ENCODE measurements at regions not wholly inside any gene's neighbourhood (a gene's known extent, or its start where the extent isn't known, plus 50 kb on each side); places are given as distances from the start of the nearest gene placed in this dataset.

DNA sequence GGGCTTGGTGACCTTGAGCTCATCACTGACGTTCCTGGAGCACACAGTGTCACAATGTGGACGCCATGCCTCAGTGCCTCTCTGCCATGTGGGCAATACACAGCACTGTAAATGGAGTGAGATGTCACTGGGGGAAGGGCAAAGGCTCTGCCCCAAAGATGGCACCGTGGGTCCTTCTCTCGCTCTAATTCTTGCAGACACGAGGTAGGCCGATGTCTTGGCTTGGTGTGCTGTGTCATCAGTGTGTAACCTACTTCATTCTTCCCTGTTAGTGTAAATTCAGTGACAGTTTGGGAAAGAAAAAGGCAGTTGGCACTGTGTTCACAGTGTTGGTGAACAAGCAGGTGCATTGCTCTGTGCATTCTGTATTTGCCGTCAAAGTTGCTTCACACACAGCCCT is 309.3 kb upstream of the MYT1L start:
- TF ChIP-seq GABPA (IDR thresholded peaks at IDR 0.05; ENCODE audit: low read depth) (no peak), NR2C2 (IDR thresholded peaks at IDR 0.05; ENCODE audit: borderline replicate concordance, control insufficient read depth, insufficient read length, low read depth) (no peak), POLR2A (IDR thresholded peaks at IDR 0.05; ENCODE audit: low read depth, low read length) (no peak), STAT3 (IDR thresholded peaks at IDR 0.05; ENCODE audit: low read depth, low read length) (no peak), STAT1 (conservative IDR thresholded peaks at IDR 0.05) (no peak), YY1 (IDR thresholded peaks at IDR 0.05; ENCODE audit: low read depth, low read length) (no peak), RCOR1 (conservative IDR thresholded peaks at IDR 0.05; ENCODE audit: low read depth, low read length) (no peak), JUNB (IDR thresholded peaks at IDR 0.05) (no peak), CBX3 (IDR thresholded peaks at IDR 0.05; ENCODE audit: borderline replicate concordance, low read depth) (no peak)
- TF ChIP-seq, protein P1, sequence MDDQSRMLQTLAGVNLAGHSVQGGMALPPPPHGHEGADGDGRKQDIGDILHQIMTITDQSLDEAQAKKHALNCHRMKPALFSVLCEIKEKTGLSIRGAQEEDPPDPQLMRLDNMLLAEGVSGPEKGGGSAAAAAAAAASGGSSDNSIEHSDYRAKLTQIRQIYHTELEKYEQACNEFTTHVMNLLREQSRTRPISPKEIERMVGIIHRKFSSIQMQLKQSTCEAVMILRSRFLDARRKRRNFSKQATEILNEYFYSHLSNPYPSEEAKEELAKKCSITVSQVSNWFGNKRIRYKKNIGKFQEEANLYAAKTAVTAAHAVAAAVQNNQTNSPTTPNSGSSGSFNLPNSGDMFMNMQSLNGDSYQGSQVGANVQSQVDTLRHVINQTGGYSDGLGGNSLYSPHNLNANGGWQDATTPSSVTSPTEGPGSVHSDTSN (IDR thresholded peaks at IDR 0.05; ENCODE audit: insufficient replicate concordance, low read depth, low read length): no peak
- TF ChIP-seq, protein P2, sequence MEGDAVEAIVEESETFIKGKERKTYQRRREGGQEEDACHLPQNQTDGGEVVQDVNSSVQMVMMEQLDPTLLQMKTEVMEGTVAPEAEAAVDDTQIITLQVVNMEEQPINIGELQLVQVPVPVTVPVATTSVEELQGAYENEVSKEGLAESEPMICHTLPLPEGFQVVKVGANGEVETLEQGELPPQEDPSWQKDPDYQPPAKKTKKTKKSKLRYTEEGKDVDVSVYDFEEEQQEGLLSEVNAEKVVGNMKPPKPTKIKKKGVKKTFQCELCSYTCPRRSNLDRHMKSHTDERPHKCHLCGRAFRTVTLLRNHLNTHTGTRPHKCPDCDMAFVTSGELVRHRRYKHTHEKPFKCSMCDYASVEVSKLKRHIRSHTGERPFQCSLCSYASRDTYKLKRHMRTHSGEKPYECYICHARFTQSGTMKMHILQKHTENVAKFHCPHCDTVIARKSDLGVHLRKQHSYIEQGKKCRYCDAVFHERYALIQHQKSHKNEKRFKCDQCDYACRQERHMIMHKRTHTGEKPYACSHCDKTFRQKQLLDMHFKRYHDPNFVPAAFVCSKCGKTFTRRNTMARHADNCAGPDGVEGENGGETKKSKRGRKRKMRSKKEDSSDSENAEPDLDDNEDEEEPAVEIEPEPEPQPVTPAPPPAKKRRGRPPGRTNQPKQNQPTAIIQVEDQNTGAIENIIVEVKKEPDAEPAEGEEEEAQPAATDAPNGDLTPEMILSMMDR (IDR thresholded peaks at IDR 0.05 in 2 of 3, conservative IDR thresholded peaks at IDR 0.05 in 1 of 3; ENCODE audit: control insufficient read depth in 2 of 3, extremely low read depth in 1 of 3, insufficient read depth in 1 of 3, low read depth in 3 of 3, low read length in 3 of 3): no peak
- TF ChIP-seq, protein P3, sequence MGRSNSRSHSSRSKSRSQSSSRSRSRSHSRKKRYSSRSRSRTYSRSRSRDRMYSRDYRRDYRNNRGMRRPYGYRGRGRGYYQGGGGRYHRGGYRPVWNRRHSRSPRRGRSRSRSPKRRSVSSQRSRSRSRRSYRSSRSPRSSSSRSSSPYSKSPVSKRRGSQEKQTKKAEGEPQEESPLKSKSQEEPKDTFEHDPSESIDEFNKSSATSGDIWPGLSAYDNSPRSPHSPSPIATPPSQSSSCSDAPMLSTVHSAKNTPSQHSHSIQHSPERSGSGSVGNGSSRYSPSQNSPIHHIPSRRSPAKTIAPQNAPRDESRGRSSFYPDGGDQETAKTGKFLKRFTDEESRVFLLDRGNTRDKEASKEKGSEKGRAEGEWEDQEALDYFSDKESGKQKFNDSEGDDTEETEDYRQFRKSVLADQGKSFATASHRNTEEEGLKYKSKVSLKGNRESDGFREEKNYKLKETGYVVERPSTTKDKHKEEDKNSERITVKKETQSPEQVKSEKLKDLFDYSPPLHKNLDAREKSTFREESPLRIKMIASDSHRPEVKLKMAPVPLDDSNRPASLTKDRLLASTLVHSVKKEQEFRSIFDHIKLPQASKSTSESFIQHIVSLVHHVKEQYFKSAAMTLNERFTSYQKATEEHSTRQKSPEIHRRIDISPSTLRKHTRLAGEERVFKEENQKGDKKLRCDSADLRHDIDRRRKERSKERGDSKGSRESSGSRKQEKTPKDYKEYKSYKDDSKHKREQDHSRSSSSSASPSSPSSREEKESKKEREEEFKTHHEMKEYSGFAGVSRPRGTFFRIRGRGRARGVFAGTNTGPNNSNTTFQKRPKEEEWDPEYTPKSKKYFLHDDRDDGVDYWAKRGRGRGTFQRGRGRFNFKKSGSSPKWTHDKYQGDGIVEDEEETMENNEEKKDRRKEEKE (IDR thresholded peaks at IDR 0.05): no peak
- TF ChIP-seq, protein P4, sequence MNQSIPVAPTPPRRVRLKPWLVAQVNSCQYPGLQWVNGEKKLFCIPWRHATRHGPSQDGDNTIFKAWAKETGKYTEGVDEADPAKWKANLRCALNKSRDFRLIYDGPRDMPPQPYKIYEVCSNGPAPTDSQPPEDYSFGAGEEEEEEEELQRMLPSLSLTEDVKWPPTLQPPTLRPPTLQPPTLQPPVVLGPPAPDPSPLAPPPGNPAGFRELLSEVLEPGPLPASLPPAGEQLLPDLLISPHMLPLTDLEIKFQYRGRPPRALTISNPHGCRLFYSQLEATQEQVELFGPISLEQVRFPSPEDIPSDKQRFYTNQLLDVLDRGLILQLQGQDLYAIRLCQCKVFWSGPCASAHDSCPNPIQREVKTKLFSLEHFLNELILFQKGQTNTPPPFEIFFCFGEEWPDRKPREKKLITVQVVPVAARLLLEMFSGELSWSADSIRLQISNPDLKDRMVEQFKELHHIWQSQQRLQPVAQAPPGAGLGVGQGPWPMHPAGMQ (IDR thresholded peaks at IDR 0.05; ENCODE audit: borderline replicate concordance): no peak
- TF ChIP-seq, protein P5, sequence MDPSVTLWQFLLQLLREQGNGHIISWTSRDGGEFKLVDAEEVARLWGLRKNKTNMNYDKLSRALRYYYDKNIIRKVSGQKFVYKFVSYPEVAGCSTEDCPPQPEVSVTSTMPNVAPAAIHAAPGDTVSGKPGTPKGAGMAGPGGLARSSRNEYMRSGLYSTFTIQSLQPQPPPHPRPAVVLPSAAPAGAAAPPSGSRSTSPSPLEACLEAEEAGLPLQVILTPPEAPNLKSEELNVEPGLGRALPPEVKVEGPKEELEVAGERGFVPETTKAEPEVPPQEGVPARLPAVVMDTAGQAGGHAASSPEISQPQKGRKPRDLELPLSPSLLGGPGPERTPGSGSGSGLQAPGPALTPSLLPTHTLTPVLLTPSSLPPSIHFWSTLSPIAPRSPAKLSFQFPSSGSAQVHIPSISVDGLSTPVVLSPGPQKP (IDR thresholded peaks at IDR 0.05; ENCODE audit: low read depth, low read length): no peak

Data from GM12878 (cell line).